GM12878 (cell line): ENCODE measurements at regions not wholly inside any gene's neighbourhood (a gene's known extent, or its start where the extent isn't known, plus 50 kb on each side); places are given as distances from the start of the nearest gene placed in this dataset. TPM values are rescaled to one million over a fixed set of nuclear protein-coding genes. Genes with fewer than 3 reads are reported as not detected.

Experiments
- small RNA-seq: library from RNA; depleted of rRNA; stranded (forward); fragments of <200 nt; gene quantifications from one replicate; pipeline ENCODE3, GENCODE V24; 2014

Small RNAs in the stretch of these regions (small RNA-seq; reads per million reads assigned to genes)
- not detected for gene AC008740.2
